Body of pancreas (tissue), 4 donors: ENCODE measurements at regions not wholly inside any gene's neighbourhood (a gene's known extent, or its start where the extent isn't known, plus 50 kb on each side); places are given as distances from the start of the nearest gene placed in this dataset.

ENCODE experiments used
- CTCF ChIP-seq, 7 experiments: fragments of 450-650 bp in 4 of 7; fragments of 200-600 bp in 3 of 7; sonication (generic) in 3 of 7; IDR thresholded peaks; one replicate each; pipeline ENCODE4 v1.5.1; 2016 to 2019; ENCODE audit warnings: antibody characterized with exemption in 7 of 7
- POLR2A ChIP-seq, 3 donors: fragments of 450-650 bp; IDR thresholded peaks; one replicate each; pipeline ENCODE4 v1.6.1; 2016; ENCODE audit warnings: antibody characterized with exemption in 3 of 3, mild to moderate bottlenecking in 2 of 3

GRCh38 chr4:13859423-13859822 is 231.9 kb upstream of the BOD1L1 start:
- no peak for TF ChIP-seq CTCF (IDR thresholded peaks at IDR 0.05)
- no peak for TF ChIP-seq POLR2A (IDR thresholded peaks at IDR 0.05)
